Activated CD8-positive, alpha-beta T cell treated with anti-CD3 and anti-CD28 coated beads for 36 hours (primary cell): ENCODE measurements at regions not wholly inside any gene's neighbourhood (a gene's known extent, or its start where the extent isn't known, plus 50 kb on each side); places are given as distances from the start of the nearest gene placed in this dataset.

Source experiments
- ATAC-seq: fragments of 200-7000 bp; cut with Tn5 transposase; one replicate; pipeline ENCODE4 v1.10.0; 2021; ENCODE audit warnings: mild to moderate bottlenecking, moderate library complexity
- CTCF ChIA-PET: fragments of 350-600 bp; sonication (Branson Sonifier 250); formaldehyde crosslinking; loops from one replicate; lab custom pipeline; 2021; ENCODE audit warnings: antibody characterized with exemption; lab: Charles Lee
- POLR2A ChIA-PET: fragments of 350-600 bp; sonication (Branson Sonifier 250); formaldehyde crosslinking; loops from one replicate; lab custom pipeline; 2021; ENCODE audit warnings: antibody characterized with exemption; lab: Charles Lee
- DNase-seq: peaks from one replicate; pipeline ENCODE4 v3.0.0-alpha.2; 2020
- H3K27ac Mint-ChIP-seq: one replicate; pipeline ENCODE4 v1.8.0; 2021; ENCODE audit warnings: mild to moderate bottlenecking, mixed read lengths
- H3K27me3 Mint-ChIP-seq: one replicate; pipeline ENCODE4 v1.8.0; 2021; ENCODE audit warnings: mixed read lengths
- H3K36me3 Mint-ChIP-seq: one replicate; pipeline ENCODE4 v1.8.0; 2021; ENCODE audit warnings: low read depth, mixed read lengths
- H3K4me1 Mint-ChIP-seq: one replicate; pipeline ENCODE4 v1.8.0; 2021; ENCODE audit warnings: low read depth, mixed read lengths
- H3K4me3 Mint-ChIP-seq: one replicate; pipeline ENCODE4 v1.8.0; 2021; ENCODE audit warnings: mild to moderate bottlenecking, moderate library complexity, mixed read lengths
- H3K9me3 Mint-ChIP-seq: one replicate; pipeline ENCODE4 v1.8.0; 2021; ENCODE audit warnings: mixed read lengths
- intact Hi-C: fragments of 100-400 bp; cut with micrococcal nuclease; formaldehyde crosslinking; loops from one replicate; pipeline ENCODE4 v1.10.0; 2022
- TF ChIP-seq, protein P1 (sequence below): fragments of 200-600 bp; IDR thresholded peaks from one replicate; pipeline ENCODE4 v1.8.0; 2022; ENCODE audit warnings: antibody characterized with exemption, mild to moderate bottlenecking

DNA sequence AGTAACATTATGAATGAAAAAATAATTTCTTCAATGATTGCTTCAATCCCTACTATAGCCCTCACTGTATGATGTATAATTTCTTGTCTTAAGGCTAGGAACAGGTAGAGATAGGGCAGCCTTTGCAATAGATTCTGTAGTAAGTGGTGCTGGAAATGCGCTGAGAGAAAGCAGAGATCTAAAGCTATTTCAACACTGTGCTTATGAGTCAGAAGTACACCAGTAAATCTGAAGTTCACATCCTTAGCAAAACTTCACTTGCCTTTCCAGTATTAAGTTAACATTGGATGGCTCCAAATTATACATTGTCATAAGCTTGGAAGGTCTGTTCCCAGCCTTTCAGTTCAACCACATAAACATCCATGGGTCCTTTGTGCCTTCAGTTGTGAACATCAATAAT lies 178.2 kb upstream of the EPHA4 start:
- no peak overlapping the region for H3K4me3 Mint-ChIP-seq
- intact Hi-C loops: no loop called here
- H3K27me3 Mint-ChIP-seq: no peaks in the 10 kb centered on the region
- H3K4me1 Mint-ChIP-seq: no peaks in the 10 kb centered on the region
- ATAC-seq: no peak
- ChIA-PET CTCF (no interaction called here), POLR2A (no interaction called here)
- H3K27ac Mint-ChIP-seq: no peak overlapping the region
- no peaks in the 10 kb centered on the region for H3K36me3 Mint-ChIP-seq
- TF ChIP-seq, protein P1, sequence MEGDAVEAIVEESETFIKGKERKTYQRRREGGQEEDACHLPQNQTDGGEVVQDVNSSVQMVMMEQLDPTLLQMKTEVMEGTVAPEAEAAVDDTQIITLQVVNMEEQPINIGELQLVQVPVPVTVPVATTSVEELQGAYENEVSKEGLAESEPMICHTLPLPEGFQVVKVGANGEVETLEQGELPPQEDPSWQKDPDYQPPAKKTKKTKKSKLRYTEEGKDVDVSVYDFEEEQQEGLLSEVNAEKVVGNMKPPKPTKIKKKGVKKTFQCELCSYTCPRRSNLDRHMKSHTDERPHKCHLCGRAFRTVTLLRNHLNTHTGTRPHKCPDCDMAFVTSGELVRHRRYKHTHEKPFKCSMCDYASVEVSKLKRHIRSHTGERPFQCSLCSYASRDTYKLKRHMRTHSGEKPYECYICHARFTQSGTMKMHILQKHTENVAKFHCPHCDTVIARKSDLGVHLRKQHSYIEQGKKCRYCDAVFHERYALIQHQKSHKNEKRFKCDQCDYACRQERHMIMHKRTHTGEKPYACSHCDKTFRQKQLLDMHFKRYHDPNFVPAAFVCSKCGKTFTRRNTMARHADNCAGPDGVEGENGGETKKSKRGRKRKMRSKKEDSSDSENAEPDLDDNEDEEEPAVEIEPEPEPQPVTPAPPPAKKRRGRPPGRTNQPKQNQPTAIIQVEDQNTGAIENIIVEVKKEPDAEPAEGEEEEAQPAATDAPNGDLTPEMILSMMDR: no peak
- DNase-seq: no peak
- peaks cover 3% of the 10 kb centered on the region for H3K9me3 Mint-ChIP-seq

DNA sequence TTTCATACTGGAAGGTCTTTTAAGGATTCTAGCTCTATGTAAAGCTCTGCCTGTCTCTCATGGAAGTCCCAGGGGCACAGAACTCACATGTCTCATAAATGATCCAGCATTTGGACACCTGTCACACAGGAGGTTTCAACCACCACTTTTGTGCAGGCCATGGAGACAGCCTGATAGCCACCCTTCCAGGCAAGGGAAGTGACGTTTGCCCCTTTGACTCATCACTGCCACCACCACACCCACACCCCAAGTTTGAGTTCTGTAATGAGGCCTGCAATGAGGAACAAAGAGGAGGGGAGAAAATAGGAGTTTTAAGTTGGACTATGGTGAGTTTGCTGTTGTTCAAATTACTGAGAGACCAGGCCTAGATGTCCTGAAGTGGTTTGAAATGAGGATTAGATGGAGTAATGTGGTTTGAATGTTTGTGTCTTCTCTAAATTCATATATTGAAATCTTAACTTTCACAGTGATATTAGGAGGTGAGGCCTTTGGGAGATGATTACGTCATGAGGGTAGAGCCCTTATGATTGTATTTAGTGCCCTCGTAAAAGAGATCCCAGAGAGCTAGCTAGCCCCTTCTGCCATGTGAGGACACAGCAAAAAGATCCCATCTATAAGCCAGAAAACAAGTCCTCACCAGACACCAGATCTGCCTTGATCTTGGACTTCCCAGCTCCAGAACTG lies 175.3 kb upstream of the EPHA4 start:
- POLR2A ChIA-PET: no interaction called here

DNA sequence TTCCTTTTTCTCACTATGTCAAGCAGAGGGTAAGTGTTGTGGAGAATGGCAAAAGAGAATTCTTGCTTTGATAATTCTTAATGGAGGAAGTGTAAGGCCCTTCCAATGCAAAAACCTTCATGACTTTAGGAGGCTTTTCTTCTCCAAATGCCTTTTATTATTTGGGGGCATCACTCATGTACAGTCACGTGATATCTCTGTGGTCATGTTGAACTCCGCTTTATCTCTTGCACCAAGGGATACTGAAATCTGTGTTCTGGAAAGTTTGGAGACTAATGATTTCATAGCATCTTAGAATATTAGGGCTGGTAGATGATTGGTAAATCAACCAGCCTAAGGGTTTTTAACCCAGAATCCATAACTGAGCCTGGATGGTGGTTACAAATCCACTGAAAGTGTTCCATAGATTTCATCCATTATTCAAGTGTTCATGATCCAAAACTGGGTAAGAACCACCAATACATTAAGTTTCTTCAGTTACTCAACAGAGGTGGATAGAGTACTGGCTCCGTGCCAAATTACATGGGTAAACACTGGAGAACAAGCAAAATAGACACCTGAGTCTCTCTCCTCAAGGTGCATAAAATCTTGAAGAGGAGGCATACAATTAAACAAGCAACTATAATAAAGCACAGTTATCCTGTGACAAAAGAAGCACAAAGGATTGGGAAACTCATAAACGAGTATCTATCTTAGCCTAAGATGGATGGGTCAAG lies 169.6 kb upstream of the EPHA4 start:
- no peaks in the 10 kb centered on the region for H3K36me3 Mint-ChIP-seq
- H3K4me3 Mint-ChIP-seq: no peak overlapping the region
- DNase-seq: no peak
- peaks cover 2% of the 10 kb centered on the region for H3K9me3 Mint-ChIP-seq
- no peaks in the 10 kb centered on the region for H3K4me1 Mint-ChIP-seq
- ChIA-PET CTCF (no interaction called here), POLR2A (no interaction called here)
- H3K27me3 Mint-ChIP-seq: peaks cover 1% of the 10 kb centered on the region
- intact Hi-C loops: no loop called here
- TF ChIP-seq, protein P1: no peak
- H3K27ac Mint-ChIP-seq: no peak overlapping the region
- ATAC-seq: no peak

More for the DNA sequence above, 175.3 kb upstream of the EPHA4 start:
- Mint-ChIP-seq H3K36me3 (no peaks in the 10 kb centered on the region), H3K27ac (no peak overlapping the region), H3K4me3 (no peak overlapping the region), H3K27me3 (no peaks in the 10 kb centered on the region), H3K9me3 (peaks cover 2% of the 10 kb centered on the region), H3K4me1 (no peaks in the 10 kb centered on the region)
- CTCF ChIA-PET: no interaction called here
- intact Hi-C loops: no loop called here
- ATAC-seq (no peak), DNase-seq (no peak)
- TF ChIP-seq, protein P1: no peak

DNA sequence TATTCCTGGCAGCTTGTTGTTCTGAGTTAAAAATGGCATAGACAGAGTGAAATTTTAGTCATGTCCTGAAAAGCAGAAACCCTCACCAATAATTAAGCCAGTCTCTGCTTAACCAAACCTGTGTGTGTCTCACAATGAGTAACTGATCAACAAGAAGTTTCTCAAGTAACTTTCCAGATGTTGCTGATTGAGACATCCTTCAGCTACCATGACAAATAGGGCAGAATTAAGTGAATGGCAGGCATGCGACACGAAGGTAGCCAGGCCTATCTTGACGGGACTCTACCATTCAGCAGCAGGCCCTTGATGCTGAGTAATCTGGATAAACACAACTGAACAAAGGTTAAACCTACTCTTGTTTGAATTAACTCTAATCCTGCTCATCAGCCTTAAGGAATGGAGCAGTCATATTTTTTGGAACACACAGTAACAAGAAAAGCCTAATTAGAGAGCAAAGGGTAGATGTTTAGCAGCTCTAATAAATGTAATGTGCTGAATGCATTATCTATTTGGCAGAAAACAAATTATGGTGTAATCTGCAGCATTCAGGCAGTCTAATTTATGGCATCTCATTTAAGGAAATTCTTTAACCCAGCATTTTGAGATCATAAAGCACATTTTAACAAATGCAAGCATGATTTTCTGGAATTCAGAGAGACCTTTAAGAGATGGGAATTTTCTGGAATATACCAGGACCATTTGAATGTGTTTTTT lies 159.5 kb upstream of the EPHA4 start:
- ChIA-PET CTCF (no interaction called here), POLR2A (no interaction called here)
- Mint-ChIP-seq H3K4me1 (no peaks in the 10 kb centered on the region), H3K4me3 (no peak overlapping the region), H3K27ac (no peak overlapping the region), H3K9me3 (peaks cover 4% of the 10 kb centered on the region), H3K27me3 (no peaks in the 10 kb centered on the region), H3K36me3 (no peaks in the 10 kb centered on the region)
- TF ChIP-seq, protein P1: no peak
- ATAC-seq (no peak), DNase-seq (no peak)
- intact Hi-C loops: no loop called here
